ENCODE measurements at regions not wholly inside any gene's neighbourhood (a gene's known extent, or its start where the extent isn't known, plus 50 kb on each side); places are given as distances from the start of the nearest gene placed in this dataset.

DNA sequence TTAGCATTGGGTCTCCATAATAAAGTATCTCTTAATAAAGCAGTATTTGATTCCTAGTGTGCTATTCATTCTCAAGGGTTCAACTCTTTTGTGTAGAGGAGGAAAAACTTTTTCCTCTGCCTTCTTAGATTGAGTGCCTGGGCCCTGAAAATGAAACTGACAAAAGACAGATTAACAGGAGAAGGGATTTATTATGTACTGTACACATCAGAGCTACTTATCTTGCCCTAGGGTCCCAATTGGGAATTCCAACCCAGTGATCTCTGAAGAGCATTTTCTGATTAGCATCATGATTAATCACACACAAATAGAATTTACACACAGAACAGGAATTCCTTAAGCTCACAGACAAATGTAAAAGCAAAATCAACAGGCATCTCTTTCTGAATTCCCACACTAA, 128.9 kb downstream of the CD164 start:
- Histone ChIP-seq H2BK15ac (ENCODE audit: low read length) (no peak overlapping the region), H3K36me3 (ENCODE audit: control insufficient read depth in 2 of 4, insufficient read depth in 4 of 4, low read length in 3 of 4) (no peaks in the 10 kb centered on the region), H3K14ac (ENCODE audit: insufficient read length) (no peak overlapping the region), H3K56ac (replicated peaks; ENCODE audit: insufficient read length, low read depth, low read length) (no peak overlapping the region), H3K27me3 (replicated peaks in 1 of 4; ENCODE audit: control insufficient read depth in 3 of 4, extremely low read depth in 1 of 4, insufficient read depth in 3 of 4, low read length in 3 of 4) (no peaks in the 10 kb centered on the region; a peak in 1 of 7 replicates), H4K91ac (replicated peaks; ENCODE audit: insufficient read length, low read length) (no peak overlapping the region), H3K9me3 (ENCODE audit: insufficient read depth in 2 of 2, low read depth in 1 of 2, low read length in 1 of 2) (no peaks in the 10 kb centered on the region; a peak in 1 of 4 replicates), H3K4me1 (replicated peaks in 1 of 4; ENCODE audit: control insufficient read depth in 3 of 4, insufficient read depth in 4 of 4, low read length in 3 of 4) (no peaks in the 10 kb centered on the region), H3K18ac (ENCODE audit: extremely low read depth, low read length) (no peak overlapping the region), H3K4ac (replicated peaks; ENCODE audit: insufficient read length, low read depth, low read length) (no peak overlapping the region), H3K27ac (ENCODE audit: low read depth, low read length) (no peak overlapping the region), H3K79me2 (ENCODE audit: control insufficient read depth in 1 of 2, insufficient read depth in 2 of 2, low read length in 2 of 2) (no peaks in the 10 kb centered on the region), H3K23ac (ENCODE audit: insufficient read length) (no peak overlapping the region), H2BK20ac (ENCODE audit: low read length) (no peak overlapping the region), H4K20me1 (replicated peaks in 1 of 2; ENCODE audit: control insufficient read depth in 1 of 2, insufficient read depth in 2 of 2, low read length in 2 of 2) (no peaks in the 10 kb centered on the region), H3K4me2 (ENCODE audit: insufficient read depth in 1 of 2, low read depth in 2 of 2, low read length in 2 of 2) (no peak overlapping the region), H2AFZ (ENCODE audit: low read length) (no peak overlapping the region), H3K4me3 (ENCODE audit: extremely low read depth in 1 of 4, insufficient read depth in 2 of 4, low read depth in 3 of 4, low read length in 4 of 4) (no peak overlapping the region), H2AK5ac (ENCODE audit: low read depth, low read length) (no peak overlapping the region), H3K79me1 (ENCODE audit: low read depth, low read length) (no peaks in the 10 kb centered on the region), H4K8ac (ENCODE audit: extremely low read depth, insufficient read depth, low read length) (no peak overlapping the region), H2BK5ac (ENCODE audit: low read depth, low read length) (no peak overlapping the region), H2BK120ac (replicated peaks; ENCODE audit: low read depth, low read length) (no peak overlapping the region), H2BK12ac (ENCODE audit: low read depth, low read length) (no peak overlapping the region), H3K23me2 (ENCODE audit: low read depth, low read length) (no peaks in the 10 kb centered on the region), H4K5ac (ENCODE audit: insufficient read length, low read depth, low read length) (no peak overlapping the region), H3K9ac (replicated peaks in 1 of 4; ENCODE audit: extremely low read depth in 1 of 4, low read depth in 3 of 4, low read length in 3 of 4) (no peak overlapping the region)
- ChIA-PET CTCF (ENCODE audit: partially characterized antibody) (no interaction called here), POLR2A (ENCODE audit: partially characterized antibody) (interaction anchor here (0.9 to 1.1 kb wide), 2 partner anchors 38 to 128 kb away, joined by 3 read pairs; no protein-coding TSS in a partner anchor)
- TF ChIP-seq RNF2 (IDR thresholded peaks at IDR 0.05; ENCODE audit: borderline replicate concordance, low read depth, low read length, missing control alignments, poor library complexity, severe bottlenecking): no peak
- TF ChIP-seq RFX5 (IDR thresholded peaks at IDR 0.05; ENCODE audit: borderline replicate concordance, low read depth, low read length): no peak
- no peak for TF ChIP-seq ZNF274 (IDR thresholded peaks at IDR 0.05; ENCODE audit: borderline replicate concordance, extremely low read depth, low read length)
- no peak for TF ChIP-seq SRF (IDR thresholded peaks at IDR 0.05; ENCODE audit: low read depth, low read length)
- no peak for TF ChIP-seq MAX (IDR thresholded peaks at IDR 0.05)
- TF ChIP-seq, protein P1, sequence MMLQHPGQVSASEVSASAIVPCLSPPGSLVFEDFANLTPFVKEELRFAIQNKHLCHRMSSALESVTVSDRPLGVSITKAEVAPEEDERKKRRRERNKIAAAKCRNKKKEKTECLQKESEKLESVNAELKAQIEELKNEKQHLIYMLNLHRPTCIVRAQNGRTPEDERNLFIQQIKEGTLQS (IDR thresholded peaks at IDR 0.05; ENCODE audit: insufficient read depth, low read depth, low read length): no peak
- TF ChIP-seq TCF12 (IDR thresholded peaks at IDR 0.05; ENCODE audit: low read depth, low read length): no peak
- TF ChIP-seq SAP30 (IDR thresholded peaks at IDR 0.05; ENCODE audit: insufficient read depth, insufficient replicate concordance, low read length): no peak
- no peak for TF ChIP-seq CBX5 (IDR thresholded peaks at IDR 0.05; ENCODE audit: low read depth, low read length)
- TF ChIP-seq, protein P2, sequence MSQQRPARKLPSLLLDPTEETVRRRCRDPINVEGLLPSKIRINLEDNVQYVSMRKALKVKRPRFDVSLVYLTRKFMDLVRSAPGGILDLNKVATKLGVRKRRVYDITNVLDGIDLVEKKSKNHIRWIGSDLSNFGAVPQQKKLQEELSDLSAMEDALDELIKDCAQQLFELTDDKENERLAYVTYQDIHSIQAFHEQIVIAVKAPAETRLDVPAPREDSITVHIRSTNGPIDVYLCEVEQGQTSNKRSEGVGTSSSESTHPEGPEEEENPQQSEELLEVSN (IDR thresholded peaks at IDR 0.05): no peak
- no peak for TF ChIP-seq POU5F1 (IDR thresholded peaks at IDR 0.05; ENCODE audit: low read depth, low read length)
- TF ChIP-seq HDAC6 (IDR thresholded peaks at IDR 0.05; ENCODE audit: low read depth, low read length): no peak
- no peak for FAIRE-seq
- DNase-seq (ENCODE audit: low read depth in 1 of 2, low spot score in 2 of 2): no peak
